ENCODE measurements at regions not wholly inside any gene's neighbourhood (a gene's known extent, or its start where the extent isn't known, plus 50 kb on each side); places are given as distances from the start of the nearest gene placed in this dataset.

- TF ChIP-seq CTCF (conservative IDR thresholded peaks at IDR 0.05; ENCODE audit: low read depth in 2 of 2) (no peak), JUNB (IDR thresholded peaks at IDR 0.05; ENCODE audit: unreplicated experiment) (no peak), REST (IDR thresholded peaks at IDR 0.05; ENCODE audit: unreplicated experiment) (no peak), STAT1 (IDR thresholded peaks at IDR 0.05; ENCODE audit: unreplicated experiment) (no peak), EZH2phosphoT487 (IDR thresholded peaks at IDR 0.05; ENCODE audit: unreplicated experiment) (no peak), EZH2 (IDR thresholded peaks at IDR 0.05; ENCODE audit: low read depth, unreplicated experiment) (no peak), NANOG (IDR thresholded peaks at IDR 0.05; ENCODE audit: borderline replicate concordance) (no peak), CREB1 (CRISPR knock-in tag; IDR thresholded peaks at IDR 0.05; ENCODE audit: low read depth) (no peak), ZNF331 (CRISPR knock-in tag; IDR thresholded peaks at IDR 0.05; ENCODE audit: low read depth) (no peak)
These were observed 486.1 kb upstream of the CDH9 start for GRCh38 chr5:27524515-27524914.

Measured in GM23338 (cell line).